ENCODE measurements at regions not wholly inside any gene's neighbourhood (a gene's known extent, or its start where the extent isn't known, plus 50 kb on each side); places are given as distances from the start of the nearest gene placed in this dataset.

DNA sequence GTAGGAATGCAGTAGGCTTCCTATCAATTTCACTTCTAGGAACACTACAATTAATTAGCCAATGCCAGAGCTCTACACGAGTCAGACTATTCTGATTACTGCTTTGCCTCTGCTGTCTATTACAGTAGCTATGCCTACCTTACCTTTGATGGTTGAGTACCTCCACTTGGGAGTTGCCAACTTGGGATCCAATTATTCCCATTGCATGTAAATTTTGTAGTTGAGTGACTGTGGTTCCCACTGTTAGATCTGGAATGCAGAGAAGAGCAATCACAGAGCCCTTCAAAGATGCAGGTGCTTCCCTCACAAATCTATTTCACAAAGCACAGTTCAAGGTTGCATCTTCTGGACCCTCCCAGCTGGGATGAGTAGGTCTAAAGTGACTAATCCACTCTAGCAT lies 62.9 kb upstream of the AASS start:
- TF ChIP-seq, protein P1, sequence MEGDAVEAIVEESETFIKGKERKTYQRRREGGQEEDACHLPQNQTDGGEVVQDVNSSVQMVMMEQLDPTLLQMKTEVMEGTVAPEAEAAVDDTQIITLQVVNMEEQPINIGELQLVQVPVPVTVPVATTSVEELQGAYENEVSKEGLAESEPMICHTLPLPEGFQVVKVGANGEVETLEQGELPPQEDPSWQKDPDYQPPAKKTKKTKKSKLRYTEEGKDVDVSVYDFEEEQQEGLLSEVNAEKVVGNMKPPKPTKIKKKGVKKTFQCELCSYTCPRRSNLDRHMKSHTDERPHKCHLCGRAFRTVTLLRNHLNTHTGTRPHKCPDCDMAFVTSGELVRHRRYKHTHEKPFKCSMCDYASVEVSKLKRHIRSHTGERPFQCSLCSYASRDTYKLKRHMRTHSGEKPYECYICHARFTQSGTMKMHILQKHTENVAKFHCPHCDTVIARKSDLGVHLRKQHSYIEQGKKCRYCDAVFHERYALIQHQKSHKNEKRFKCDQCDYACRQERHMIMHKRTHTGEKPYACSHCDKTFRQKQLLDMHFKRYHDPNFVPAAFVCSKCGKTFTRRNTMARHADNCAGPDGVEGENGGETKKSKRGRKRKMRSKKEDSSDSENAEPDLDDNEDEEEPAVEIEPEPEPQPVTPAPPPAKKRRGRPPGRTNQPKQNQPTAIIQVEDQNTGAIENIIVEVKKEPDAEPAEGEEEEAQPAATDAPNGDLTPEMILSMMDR (conservative IDR thresholded peaks at IDR 0.05; ENCODE audit: low read length), result no peak
- TF ChIP-seq EZH2phosphoT487 (IDR thresholded peaks at IDR 0.05; ENCODE audit: borderline replicate concordance, low read depth, low read length), result no peak

Measured in OCI-LY7 (cell line).